GM19452 (cell line): ENCODE measurements at regions not wholly inside any gene's neighbourhood (a gene's known extent, or its start where the extent isn't known, plus 50 kb on each side); places are given as distances from the start of the nearest gene placed in this dataset.

Source experiments
- ATAC-seq: cut with Tn5 transposase; IDR thresholded peaks from one replicate; pipeline ENCODE4 v1.9.1; 2021; ENCODE audit not compliant: unreplicated experiment

GRCh38 chr3:40593351-40593750 is 68.6 kb downstream of the ZNF621 start:
- no peak for ATAC-seq

GRCh38 chr3:40597441-40597840 is 72.7 kb downstream of the ZNF621 start:
- ATAC-seq, result no peak

- no peak for ATAC-seq
These were observed 73.6 kb downstream of the ZNF621 start for GRCh38 chr3:40598338-40598737.

GRCh38 chr3:40598962-40599361 is 74.2 kb downstream of the ZNF621 start:
- no peak for ATAC-seq

- no peak for ATAC-seq
These were observed 78.1 kb downstream of the ZNF621 start for GRCh38 chr3:40602778-40603385.

- no peak for ATAC-seq
These were observed 81.2 kb downstream of the ZNF621 start for GRCh38 chr3:40605960-40606359.

- ATAC-seq, result no peak
These were observed 83.3 kb downstream of the ZNF621 start for GRCh38 chr3:40608091-40608490.

GRCh38 chr3:40613306-40613705 is 88.5 kb downstream of the ZNF621 start:
- no peak for ATAC-seq

- no peak for ATAC-seq
These were observed 90.6 kb downstream of the ZNF621 start for GRCh38 chr3:40615110-40615915.

GRCh38 chr3:40615918-40616819 is 91.4 kb downstream of the ZNF621 start:
- ATAC-seq, result no peak

GRCh38 chr3:40617084-40617483 is 92.3 kb downstream of the ZNF621 start:
- ATAC-seq, result no peak

GRCh38 chr3:40618158-40618557 is 93.4 kb downstream of the ZNF621 start:
- ATAC-seq, result no peak

- no peak for ATAC-seq
These were observed 95.4 kb downstream of the ZNF621 start for GRCh38 chr3:40620151-40620550.

GRCh38 chr3:40621252-40621651 is 96.5 kb downstream of the ZNF621 start:
- ATAC-seq, result no peak

- ATAC-seq, result peak; percentile 93
These were observed 98.8 kb downstream of the ZNF621 start for GRCh38 chr3:40623567-40623966.

GRCh38 chr3:40624189-40624769 is 99.5 kb downstream of the ZNF621 start:
- no peak for ATAC-seq

- ATAC-seq, result no peak
These were observed 102.3 kb downstream of the ZNF621 start for GRCh38 chr3:40627095-40627494.

GRCh38 chr3:40628984-40629383 is 104.2 kb downstream of the ZNF621 start:
- ATAC-seq, result no peak

- no peak for ATAC-seq
These were observed 106.7 kb downstream of the ZNF621 start for GRCh38 chr3:40631341-40631995.

- no peak for ATAC-seq
These were observed 113.1 kb downstream of the ZNF621 start for GRCh38 chr3:40637906-40638305.

- no peak for ATAC-seq
These were observed 114.2 kb downstream of the ZNF621 start for GRCh38 chr3:40639006-40639405.
